ENCODE measurements at regions not wholly inside any gene's neighbourhood (a gene's known extent, or its start where the extent isn't known, plus 50 kb on each side); places are given as distances from the start of the nearest gene placed in this dataset.

GRCh38 chr1:38235705-38236104, 189.1 kb upstream of the POU3F1 start:
- DNase-seq (ENCODE audit: low spot score), result no peak

DNA sequence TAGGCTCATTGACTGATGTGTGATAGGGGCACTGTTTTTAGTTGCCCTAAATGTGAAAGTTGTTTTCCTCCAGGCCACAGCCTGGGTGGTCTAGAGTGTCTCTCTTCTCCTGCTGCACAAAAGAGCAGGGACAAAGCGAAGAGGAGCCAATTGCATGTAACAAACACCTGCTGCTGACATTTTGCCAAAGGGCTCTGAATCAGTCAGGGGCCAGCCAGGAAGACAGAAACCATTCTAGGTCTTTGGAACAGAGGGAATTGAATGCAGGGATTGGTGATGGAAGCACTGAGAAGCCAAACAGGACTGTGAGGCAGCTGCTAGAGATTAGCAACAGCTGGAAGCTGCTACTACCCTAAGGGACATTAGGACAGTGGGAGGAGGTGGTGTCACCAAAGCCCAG, 185.3 kb upstream of the POU3F1 start:
- no peak for DNase-seq (ENCODE audit: low spot score)

DNA sequence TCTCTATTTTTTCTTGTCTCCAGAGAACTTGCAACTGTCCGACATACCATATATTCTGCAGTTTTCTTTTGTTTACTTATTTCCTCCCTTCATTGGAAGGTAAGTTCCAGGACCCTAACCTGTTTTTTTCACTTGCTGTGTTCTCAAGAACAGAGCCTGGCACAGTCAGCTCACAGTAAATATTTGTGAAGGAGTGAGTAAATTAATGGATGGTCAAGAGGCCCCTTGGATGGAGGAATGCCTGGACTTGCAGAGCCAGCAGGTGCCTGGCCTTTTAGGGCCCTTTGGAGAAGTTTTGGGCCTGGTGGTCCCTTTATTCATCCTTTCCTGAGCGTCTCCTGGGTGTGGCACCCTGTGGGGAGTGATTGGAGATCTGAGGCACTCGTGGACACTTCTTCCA, 182.1 kb upstream of the POU3F1 start:
- no peak for DNase-seq (ENCODE audit: low spot score)

- DNase-seq (ENCODE audit: low spot score), result no peak
Measured at GRCh38 chr1:38225745-38226144, 179.2 kb upstream of the POU3F1 start.

GRCh38 chr1:38223391-38223790, 176.8 kb upstream of the POU3F1 start:
- no peak for DNase-seq (ENCODE audit: low spot score)

- DNase-seq (ENCODE audit: low spot score), result no peak
Measured at GRCh38 chr1:38222891-38223290, 176.3 kb upstream of the POU3F1 start.

DNA sequence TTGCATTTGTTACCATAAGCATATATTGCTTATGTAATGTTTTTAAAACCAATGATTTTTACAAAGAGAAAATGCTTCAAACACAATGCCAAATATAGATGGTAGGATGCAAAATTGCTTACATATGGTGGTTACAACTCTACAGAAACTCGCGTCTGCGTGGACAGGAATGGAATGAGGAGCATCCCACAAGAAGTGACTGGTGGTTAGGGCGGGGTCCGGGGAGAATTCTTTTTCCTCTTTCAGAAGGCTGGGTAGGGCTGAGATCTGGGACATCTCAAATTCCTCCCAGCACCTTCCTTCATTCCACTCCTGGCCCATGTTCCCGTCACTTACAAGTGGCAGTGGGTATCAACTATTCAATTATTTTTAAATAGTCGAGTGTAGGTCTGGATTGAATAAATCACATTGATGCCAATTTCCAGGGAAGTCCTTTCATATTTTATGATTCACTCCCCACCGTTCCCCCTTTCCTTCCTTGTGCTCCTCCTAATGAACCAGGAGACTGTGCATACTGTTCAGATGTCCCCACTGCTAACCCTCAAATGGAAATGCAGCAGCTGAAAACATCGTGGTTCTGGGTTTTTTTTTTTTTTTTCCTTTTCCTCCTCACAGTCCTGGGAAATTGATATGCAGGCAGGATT, 174.5 kb upstream of the POU3F1 start:
- no peak for DNase-seq (ENCODE audit: low spot score)

GRCh38 chr1:38217316-38217715, 170.7 kb upstream of the POU3F1 start:
- no peak for DNase-seq (ENCODE audit: low spot score)

DNA sequence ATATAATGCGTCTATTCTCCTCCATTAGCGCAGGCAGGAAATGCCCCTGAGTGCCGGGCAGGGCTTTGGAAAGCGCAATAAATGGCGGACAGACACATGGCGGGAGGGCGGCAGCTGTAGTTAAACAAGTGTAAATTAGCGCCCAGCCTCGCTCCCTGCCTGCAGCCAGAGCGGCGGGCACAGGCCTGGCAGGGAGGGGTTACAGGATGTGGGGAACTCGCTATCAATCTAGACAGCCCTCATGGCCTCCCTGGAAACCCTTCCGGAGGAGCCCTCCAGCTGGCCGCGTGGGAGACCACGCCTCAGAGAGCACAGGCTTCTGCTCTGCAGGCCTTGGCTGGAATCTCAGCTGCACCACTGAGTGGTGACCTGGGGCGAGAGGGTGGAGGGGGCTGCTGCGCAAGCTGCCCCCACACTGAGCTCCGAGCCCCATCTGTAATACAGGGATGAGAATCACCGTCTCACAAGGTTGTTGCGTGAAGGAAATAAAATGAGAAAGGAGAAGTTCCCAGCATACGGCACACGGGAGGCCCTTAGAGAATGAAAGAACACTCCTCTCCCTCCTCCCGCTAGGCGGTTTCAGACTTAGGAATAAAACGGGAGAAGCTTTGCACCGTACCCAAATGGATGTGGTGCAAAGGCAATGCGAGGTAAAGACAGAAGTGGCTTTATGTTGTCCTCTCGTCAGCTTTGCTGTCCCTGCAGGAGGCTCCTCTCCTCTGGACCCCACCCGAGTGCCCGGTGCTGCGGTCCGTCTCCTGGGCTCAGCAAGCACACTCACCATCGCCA, 167.2 kb upstream of the POU3F1 start:
- DNase-seq (ENCODE audit: low spot score), result peak; percentile 25

DNA sequence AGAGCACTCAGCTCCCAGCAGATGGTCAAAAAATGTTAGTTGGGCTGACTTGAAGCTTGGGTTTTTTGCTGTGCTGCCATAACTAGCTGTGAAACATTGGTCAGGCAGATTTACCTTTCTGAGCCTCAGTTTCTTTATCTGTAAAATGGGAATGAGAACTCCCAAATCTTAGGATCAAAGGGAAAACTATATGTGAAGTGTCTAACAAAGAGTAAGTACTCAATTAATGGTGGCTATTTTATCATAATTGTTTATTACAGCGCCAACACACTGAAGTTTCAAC, 164.2 kb upstream of the POU3F1 start:
- no peak for DNase-seq (ENCODE audit: low spot score)

DNA sequence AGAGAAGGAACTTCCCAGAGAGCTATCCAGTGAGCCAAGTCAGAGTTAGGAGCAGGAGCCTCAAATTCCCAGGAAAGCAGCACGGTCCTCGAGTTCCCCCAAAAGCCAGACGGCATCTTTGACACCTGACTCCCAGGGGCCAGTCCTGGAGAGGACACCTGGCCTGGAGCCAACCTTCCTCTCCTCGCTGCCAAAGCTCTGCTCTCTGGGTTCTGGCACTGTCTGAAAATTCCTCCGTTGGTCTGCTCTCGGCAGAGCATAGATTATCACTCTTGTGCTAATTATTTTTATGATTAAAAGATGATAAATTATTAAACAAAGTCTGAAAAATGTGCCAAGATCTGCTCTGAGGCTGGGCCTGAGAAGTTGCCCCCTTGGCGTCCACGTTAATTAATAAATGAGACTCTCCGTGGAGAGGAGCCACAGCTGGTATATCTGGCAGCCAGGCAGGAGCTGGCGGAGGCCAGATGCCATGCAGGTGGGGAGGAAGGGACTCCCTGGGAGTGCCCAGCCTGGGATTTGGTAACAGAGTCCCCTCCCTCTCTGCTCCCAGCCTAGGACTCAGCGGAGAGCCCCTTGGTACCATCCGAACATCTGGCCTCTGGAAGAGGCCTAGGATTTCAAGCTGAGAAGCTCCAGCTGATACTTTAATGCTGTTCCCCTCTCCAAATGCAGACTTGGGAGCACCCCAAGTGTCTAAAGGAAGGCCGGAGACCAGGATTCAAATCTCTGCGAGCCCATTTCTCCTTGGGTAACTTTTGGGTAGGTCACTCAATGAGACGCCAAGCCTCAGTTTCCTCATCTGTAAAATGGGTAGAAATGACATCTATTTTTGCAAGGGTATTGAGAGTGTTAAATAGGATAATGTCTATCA, 163.7 kb upstream of the POU3F1 start:
- no peak for DNase-seq (ENCODE audit: low spot score)

DNA sequence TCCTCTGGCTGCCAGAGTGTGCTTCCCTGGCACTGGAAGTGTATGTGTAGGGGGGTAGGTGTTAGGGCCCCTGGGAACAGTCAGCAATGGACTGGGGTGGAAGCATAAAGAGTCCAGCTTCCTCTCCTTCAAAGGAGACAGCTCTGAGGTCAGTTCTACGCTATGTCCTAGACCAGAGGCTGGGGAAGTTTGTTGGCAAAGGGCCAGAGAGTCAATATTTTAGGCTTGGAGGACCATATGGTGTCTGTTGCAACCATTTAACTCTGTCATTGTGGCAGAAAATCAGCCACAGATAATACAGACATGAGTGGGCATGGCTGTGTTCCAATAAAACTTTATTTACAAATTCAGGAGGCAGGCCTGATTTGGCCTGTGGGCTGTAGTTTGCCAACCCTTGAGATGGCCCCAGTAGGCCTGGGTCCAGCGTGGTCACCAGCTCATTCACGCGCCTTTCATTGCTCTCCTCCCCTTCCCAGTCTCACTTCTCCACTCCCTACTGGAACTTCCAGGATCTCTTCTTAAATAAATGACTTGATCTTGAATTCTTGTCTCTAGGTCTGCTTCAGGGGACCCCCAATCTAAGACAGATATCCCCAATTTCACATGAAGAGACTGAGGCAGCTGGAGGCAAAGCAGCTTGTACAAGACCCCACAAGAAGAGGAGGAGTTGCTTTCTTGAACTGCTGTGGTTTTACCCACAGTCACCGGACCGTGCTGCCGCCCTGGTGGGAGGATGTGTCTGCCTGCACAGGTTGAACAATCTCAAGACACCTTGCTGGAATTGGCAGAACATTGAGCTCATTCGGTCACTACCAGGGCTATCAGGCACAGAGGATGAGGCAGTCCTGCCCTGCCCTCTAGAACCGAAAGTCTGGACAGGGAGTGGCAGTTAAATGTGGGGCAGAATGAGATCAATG, 162.4 kb upstream of the POU3F1 start:
- DNase-seq (ENCODE audit: low spot score), result no peak

DNA sequence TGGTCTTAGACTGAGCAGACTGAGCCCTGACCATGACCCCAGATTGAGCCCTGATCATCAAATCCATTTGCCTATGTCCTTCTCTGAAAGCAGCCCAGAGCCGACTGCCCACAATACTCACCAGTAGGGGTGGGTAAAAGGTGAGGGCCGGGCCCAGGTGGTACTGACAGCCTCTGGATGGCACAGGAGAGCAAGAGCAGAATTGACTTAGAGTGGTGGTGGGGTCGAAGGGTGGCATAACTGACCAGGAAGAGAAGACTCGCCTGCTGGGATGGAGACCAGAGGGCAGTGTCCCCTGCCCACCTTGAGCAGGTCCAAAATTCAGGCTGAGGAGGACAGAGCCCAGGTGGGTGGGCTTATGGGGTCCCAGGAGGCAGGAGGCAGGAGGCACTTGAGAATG, 161.3 kb upstream of the POU3F1 start:
- no peak for DNase-seq (ENCODE audit: low spot score)

- DNase-seq (ENCODE audit: low spot score), result no peak
Measured at GRCh38 chr1:38207275-38207674, 160.7 kb upstream of the POU3F1 start.

DNA sequence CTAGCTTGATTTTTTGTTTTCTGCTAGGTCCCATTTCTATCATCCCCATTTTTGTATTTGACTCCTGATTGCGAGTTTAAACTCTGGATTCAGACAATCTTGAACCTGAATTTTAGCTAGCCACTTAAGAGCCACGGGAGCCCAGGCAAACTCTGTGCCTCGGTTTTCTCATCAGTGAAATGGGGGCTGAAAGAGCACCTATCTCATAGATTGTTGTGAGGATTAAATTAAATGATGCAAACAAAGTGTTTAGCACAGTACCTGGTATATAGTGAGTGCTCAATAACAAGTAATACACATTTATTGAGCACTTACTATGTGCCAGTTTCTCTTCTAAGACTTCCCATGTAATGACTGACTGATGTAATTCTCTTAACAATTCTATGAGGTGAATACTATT, 158.1 kb upstream of the POU3F1 start:
- DNase-seq (ENCODE audit: low spot score), result no peak

- DNase-seq (ENCODE audit: low spot score), result no peak
Measured at GRCh38 chr1:38203441-38203840, 156.8 kb upstream of the POU3F1 start.

GRCh38 chr1:38201431-38201830, 154.8 kb upstream of the POU3F1 start:
- DNase-seq (ENCODE audit: low spot score), result no peak

DNA sequence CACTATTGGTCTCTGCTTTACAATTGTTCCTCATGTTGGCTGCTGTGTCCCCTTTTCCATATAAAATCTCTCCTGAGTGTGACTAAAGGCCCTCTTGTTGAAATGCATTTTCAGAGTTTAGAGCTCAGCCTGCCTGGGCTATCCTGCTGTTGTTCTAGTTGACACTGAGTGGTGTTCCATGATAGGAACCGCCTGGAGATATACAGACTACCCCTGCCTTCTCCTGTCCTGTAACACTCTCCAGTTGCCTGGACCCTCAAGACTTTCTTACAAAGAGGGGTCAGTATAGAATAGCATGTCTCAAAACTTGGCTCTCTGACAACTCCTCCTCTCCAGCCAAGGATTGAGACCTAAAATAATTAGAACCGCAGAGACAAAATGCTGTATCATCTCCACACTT, 152.0 kb upstream of the POU3F1 start:
- no peak for DNase-seq (ENCODE audit: low spot score)

DNA sequence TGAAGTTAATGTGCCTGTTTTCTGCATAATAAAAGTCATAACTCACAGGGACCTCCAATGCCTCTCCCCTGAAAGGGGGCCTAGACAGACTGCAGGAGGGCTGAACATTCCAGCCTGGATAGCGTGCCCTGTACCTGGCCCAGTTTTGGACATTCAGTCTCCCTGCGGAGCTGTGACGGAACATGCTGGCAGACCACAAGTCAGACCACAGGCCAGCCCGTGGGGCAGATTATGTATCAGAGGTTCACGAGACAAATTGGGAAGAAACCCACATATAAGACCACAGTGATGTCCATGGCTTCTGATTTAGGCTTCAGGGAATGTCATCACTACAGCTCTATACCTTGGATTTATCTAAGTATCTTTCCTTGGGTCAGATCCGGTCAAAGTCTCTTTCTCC, 151.5 kb upstream of the POU3F1 start:
- no peak for DNase-seq (ENCODE audit: low spot score)

DNA sequence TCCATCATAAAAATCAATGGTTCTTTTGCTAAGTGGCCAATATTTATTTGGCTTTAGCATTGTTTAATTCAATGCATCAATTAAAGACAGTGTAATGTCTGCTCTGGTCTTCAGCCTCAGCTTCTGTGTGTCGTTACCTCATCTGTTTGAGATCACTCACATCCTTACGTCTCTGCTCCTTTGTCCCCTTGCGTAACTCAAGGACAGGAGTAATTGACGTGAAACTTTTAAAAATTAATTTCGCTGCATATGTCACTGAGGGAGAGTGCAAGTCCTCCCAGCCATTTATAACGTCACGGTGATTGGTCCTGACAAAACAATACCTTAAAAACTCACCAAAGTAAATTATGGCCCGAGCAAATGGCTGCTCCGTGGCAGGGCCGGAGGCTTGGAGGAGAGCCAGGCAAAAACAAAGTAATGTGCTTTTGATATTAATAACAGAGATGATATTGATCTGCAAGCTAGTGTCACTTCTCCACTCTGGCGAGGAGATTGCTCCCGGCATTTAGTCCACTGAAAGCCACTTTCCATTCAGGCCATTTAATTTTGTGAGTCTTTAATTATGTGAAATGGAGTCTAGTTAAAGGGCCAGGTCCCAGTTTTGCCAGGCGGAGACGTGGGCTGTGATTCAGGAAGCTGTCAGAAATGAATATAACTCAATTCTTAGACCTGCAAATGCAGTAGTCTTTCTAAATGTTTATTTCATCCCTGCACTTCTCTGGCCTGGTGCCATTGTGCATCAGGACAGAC, 150.9 kb upstream of the POU3F1 start:
- peak; percentile 43 for DNase-seq (ENCODE audit: low spot score)

DNA sequence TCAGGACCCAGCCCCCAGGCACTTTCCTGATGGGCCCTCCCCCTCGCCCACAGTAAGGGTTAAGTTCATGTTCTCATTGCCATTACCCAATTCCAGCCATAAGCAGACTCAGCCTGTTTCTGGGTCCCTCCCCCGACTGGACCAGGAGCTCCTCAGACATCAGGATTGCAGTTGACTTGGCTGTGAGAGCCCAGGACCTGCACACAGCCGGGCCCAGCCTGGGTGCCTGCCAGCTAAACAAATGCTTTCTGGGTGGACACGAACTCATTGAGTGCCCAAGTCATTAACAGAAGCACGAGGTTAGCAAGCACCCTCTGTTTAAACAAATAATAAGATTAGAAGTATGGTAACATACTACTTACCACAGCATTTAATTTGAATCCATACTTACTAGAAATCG, 147.9 kb upstream of the POU3F1 start:
- no peak for DNase-seq (ENCODE audit: low spot score)
